ENCODE measurements at regions not wholly inside any gene's neighbourhood (a gene's known extent, or its start where the extent isn't known, plus 50 kb on each side); places are given as distances from the start of the nearest gene placed in this dataset.

GRCh38 chr9:129280236-129280622 is 102.2 kb upstream of the IER5L start:
- H3K4me1 ChIP-seq (ENCODE audit: control insufficient read depth, insufficient read depth, low read length) = peaks cover 5% of the 10 kb centered on the region
- intact Hi-C loops (cut with micrococcal nuclease) = no loop called here
- WGBS, 2 experiments (ENCODE audit: extremely low coverage in 2 of 2, insufficient read length in 1 of 2) = 50% methylated on average over 1 of the region's 8 CpGs; no CpG with 5 or more reads in 1 of the 2 experiments
- no peak overlapping the region for H3K23ac ChIP-seq (ENCODE audit: low read depth, low read length)
- H2BK5ac ChIP-seq (ENCODE audit: low read depth, low read length, poor library complexity, severe bottlenecking) = no peak overlapping the region
- dilution Hi-C loops (cut with HindIII; ENCODE audit: low sequenced_read_pairs, unreplicated experiment) = no loop called here
- H3K9ac ChIP-seq (ENCODE audit: low read depth, low read length) = no peak overlapping the region
- H3K27ac ChIP-seq (ENCODE audit: insufficient read depth, low read length) = no peak overlapping the region
- H3K27me3 ChIP-seq (ENCODE audit: control insufficient read depth, insufficient read depth, low read length) = peaks cover 5% of the 10 kb centered on the region
- CTCF ChIA-PET = no interaction called here
- H2AK9ac ChIP-seq (replicated peaks; ENCODE audit: low read depth, low read length, poor library complexity) = no peak overlapping the region
- no peak for DNase-seq
- POLR2A ChIA-PET (ENCODE audit: unreplicated experiment) = no interaction called here
- H3K56ac ChIP-seq (ENCODE audit: extremely low read depth, insufficient read depth, low read length) = no peak overlapping the region
- no peak overlapping the region for H2BK15ac ChIP-seq (ENCODE audit: low read depth, low read length)
- TF ChIP-seq MAZ (IDR thresholded peaks at IDR 0.05; ENCODE audit: borderline replicate concordance, low read depth, low read length) = no peak
- no peak for TF ChIP-seq CEBPB (IDR thresholded peaks at IDR 0.05; ENCODE audit: low read depth, low read length)
- TF ChIP-seq RFX5 (IDR thresholded peaks at IDR 0.05; ENCODE audit: low read depth, low read length) = no peak
- TF ChIP-seq NFE2L2 (IDR thresholded peaks at IDR 0.05; ENCODE audit: low read depth, low read length) = no peak
- no peak for TF ChIP-seq MXI1 (IDR thresholded peaks at IDR 0.05; ENCODE audit: borderline replicate concordance, low read depth, low read length)
- no peak for TF ChIP-seq RAD21 (IDR thresholded peaks at IDR 0.05; ENCODE audit: low read length)
- no peak for TF ChIP-seq CHD1 (IDR thresholded peaks at IDR 0.05; ENCODE audit: low read depth, low read length)
- TF ChIP-seq, protein P1, sequence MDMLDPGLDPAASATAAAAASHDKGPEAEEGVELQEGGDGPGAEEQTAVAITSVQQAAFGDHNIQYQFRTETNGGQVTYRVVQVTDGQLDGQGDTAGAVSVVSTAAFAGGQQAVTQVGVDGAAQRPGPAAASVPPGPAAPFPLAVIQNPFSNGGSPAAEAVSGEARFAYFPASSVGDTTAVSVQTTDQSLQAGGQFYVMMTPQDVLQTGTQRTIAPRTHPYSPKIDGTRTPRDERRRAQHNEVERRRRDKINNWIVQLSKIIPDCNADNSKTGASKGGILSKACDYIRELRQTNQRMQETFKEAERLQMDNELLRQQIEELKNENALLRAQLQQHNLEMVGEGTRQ (IDR thresholded peaks at IDR 0.05; ENCODE audit: low read depth, low read length) = no peak
- no peak for TF ChIP-seq FOS (IDR thresholded peaks at IDR 0.05; ENCODE audit: low read depth, low read length)
- no peak for TF ChIP-seq RCOR1 (IDR thresholded peaks at IDR 0.05; ENCODE audit: insufficient replicate concordance, low read length)
- TF ChIP-seq, protein P2, sequence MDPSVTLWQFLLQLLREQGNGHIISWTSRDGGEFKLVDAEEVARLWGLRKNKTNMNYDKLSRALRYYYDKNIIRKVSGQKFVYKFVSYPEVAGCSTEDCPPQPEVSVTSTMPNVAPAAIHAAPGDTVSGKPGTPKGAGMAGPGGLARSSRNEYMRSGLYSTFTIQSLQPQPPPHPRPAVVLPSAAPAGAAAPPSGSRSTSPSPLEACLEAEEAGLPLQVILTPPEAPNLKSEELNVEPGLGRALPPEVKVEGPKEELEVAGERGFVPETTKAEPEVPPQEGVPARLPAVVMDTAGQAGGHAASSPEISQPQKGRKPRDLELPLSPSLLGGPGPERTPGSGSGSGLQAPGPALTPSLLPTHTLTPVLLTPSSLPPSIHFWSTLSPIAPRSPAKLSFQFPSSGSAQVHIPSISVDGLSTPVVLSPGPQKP (IDR thresholded peaks at IDR 0.05; ENCODE audit: borderline replicate concordance, low read depth, low read length) = no peak
- no peak for TF ChIP-seq CTCF (conservative IDR thresholded peaks at IDR 0.05; ENCODE audit: low read depth, low read length)
- TF ChIP-seq BHLHE40 (IDR thresholded peaks at IDR 0.05; ENCODE audit: low read depth, low read length) = no peak
- no peak for TF ChIP-seq MAFK (IDR thresholded peaks at IDR 0.05; ENCODE audit: low read depth, low read length)
- no peak for TF ChIP-seq SMC3 (IDR thresholded peaks at IDR 0.05; ENCODE audit: low read depth, low read length)
- TF ChIP-seq POLR2A (IDR thresholded peaks at IDR 0.05; ENCODE audit: low read depth, low read length) = no peak
- no peak overlapping the region for H3K4ac ChIP-seq (ENCODE audit: low read depth, low read length)
- no peak overlapping the region for H2BK20ac ChIP-seq (ENCODE audit: low read depth, low read length)
- no peak overlapping the region for H2AK5ac ChIP-seq (ENCODE audit: low read depth, low read length)
- no peak overlapping the region for H4K5ac ChIP-seq (ENCODE audit: low read depth, low read length)
- no peak overlapping the region for H4K8ac ChIP-seq (ENCODE audit: low read depth in 2 of 2, low read length in 2 of 2)
- no peaks in the 10 kb centered on the region for H4K20me1 ChIP-seq (ENCODE audit: insufficient read depth, low read length)
- no peaks in the 10 kb centered on the region for H3K9me1 ChIP-seq (ENCODE audit: insufficient read depth, low read length)
- in situ Hi-C loops (cut with MboI; ENCODE audit: low sequenced_read_pairs) = no loop called here
- no peak for ATAC-seq (ENCODE audit: low read depth)
- H3K36me3 ChIP-seq (ENCODE audit: control insufficient read depth, insufficient read depth, low read length) = no peaks in the 10 kb centered on the region
- no peak overlapping the region for H2AFZ ChIP-seq (replicated peaks; ENCODE audit: low read length, poor library complexity)
- no peak overlapping the region for H4K91ac ChIP-seq (ENCODE audit: insufficient read depth, low read depth, low read length)
- no peak overlapping the region for H3K4me2 ChIP-seq (ENCODE audit: low read depth, low read length)
- no peaks in the 10 kb centered on the region for H3K9me3 ChIP-seq (ENCODE audit: control insufficient read depth, insufficient read depth, low read length)
- no peak overlapping the region for H3K14ac ChIP-seq (replicated peaks; ENCODE audit: low read depth, low read length)
- H3K18ac ChIP-seq (ENCODE audit: low read depth, low read length) = no peak overlapping the region
- no peak overlapping the region for H2BK120ac ChIP-seq (ENCODE audit: low read depth, low read length)
- no peaks in the 10 kb centered on the region for H3K79me1 ChIP-seq (ENCODE audit: low read depth in 1 of 2, low read length in 2 of 2)
- no peak overlapping the region for H3K4me3 ChIP-seq (ENCODE audit: insufficient read depth, low read depth, low read length)
- BruUV-seq (replicated peaks) = no TSS peak
